NCI-H1930 (cell line): ENCODE measurements at regions not wholly inside any gene's neighbourhood (a gene's known extent, or its start where the extent isn't known, plus 50 kb on each side); places are given as distances from the start of the nearest gene placed in this dataset.
"Not testable (repeated sequence)": the region's sequence is repeated elsewhere in the genome, so short reads cannot be mapped to it uniquely, and the experiment has no call there.

Experiments used
- DNase-seq, 2 experiments: peaks; one replicate each; lab custom pipeline; 2025; lab: John Stamatoyannopoulos, UW

DNA sequence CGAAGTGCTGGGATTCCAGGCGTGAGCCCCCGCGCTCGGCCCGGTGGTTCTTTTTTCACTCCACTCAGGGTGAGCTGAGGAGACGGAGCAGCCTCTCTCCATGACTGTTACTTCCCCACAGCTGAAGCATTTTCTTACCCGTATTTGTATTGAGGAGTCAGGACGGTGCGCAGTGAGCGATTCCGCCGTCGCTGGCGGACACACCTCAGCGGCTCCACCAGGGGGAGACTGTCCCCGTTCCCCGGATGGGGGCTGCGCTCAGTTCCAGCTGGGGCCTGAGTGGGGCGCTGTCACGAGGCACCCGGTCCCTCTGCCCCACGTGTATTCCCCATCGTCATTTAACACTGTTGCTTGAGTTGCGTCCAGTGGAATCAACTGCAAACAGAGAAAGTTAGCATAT is 844.0 kb upstream of the FRG1 start:
- DNase-seq: no peak

DNA sequence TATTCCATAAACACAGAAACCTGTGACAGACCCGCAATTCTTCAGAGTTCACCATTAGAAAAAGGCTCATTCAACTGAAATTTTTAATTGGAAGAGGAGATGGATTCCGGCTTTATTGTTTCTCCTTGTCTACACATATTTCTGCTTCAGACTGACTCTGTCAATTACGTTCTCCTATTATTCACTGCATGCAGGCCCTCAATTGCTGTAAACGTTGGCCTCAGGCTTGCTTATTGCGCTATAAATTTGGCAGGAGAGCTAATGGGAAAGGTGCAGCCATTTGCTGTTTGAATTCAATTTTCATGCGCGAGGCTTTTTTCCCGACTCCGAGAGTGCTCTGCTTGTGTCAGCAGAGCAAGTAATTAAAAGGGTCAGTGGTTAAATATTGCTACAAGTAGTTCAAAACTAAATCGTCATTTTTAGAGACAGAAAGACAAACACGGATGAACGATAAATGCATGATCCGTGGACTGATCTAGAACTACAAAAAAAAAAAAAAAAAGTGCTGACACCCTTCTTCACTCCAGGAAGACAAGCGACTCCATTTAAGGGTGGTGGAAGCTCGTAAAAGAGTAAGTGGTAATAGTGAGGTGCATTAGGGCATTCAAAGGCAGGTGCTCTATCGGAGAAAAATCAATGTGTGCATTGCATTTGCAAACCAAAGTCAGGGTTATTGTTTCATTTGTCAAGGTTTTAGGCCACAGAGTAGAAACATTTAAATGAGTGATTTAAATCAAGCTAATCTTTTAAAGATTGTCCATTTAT is 841.6 kb upstream of the FRG1 start:
- peak in 1 of 2 experiments; percentile 24 for DNase-seq

DNA sequence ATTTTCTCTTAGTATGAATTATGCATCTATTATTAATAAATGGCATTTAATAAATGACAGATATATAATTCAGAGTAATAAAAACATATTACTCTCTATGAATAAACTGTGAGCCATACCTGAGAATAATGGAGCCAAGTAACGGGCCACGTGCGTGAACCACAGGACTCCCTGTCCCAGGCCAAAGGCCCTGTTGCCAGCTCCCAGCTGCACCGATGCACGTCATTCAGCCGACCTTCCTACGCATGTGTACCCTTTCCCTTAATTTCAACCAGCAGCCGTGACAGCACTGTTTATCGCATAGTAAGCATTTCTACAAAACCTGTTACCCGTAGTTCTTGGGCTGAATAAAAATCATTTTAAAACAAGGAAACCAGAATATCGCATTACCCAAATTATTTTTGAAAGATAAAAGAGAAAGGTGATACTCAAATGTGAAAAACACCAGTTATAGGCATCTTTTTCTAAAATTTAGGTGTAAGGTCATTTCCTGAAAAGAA is 827.2 kb upstream of the FRG1 start:
- no peak for DNase-seq

DNA sequence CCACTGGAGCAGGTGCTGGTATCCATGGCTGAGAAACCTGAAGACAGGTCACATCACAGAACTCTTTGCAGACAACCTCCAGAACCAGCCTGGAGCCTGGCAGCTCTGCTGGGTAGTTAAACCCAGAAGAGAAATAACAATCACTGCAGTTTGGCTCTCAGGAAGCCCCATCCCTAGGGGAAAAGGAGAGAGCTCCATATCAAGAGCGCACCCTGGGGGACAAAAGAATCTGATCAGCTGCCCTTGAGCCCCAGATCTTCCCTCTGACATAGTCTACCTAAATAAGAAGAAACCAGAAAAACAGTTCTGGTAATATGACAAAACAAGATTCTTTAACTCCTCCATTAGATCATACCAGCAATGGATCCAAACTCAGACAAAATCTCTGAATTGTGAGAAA is 823.2 kb upstream of the FRG1 start:
- no peak for DNase-seq

DNA sequence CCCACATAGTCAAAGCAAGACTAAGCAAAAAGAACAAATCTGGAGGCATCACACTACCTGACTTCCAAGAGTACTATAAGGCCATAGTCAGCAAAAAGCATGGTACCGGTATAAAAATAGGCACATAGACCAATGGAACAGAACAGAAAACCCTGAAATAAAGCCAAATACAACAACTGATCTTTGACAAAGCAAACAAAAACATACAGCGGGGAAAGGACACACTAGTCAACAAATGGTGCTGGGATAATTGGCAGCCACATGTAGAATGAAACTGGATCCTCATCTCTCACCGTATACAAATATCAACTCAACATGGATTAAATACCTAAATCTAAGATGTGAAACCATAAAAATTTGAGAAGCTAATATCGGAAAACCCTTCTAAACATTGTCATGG is 819.3 kb upstream of the FRG1 start:
- DNase-seq: no peak

DNA sequence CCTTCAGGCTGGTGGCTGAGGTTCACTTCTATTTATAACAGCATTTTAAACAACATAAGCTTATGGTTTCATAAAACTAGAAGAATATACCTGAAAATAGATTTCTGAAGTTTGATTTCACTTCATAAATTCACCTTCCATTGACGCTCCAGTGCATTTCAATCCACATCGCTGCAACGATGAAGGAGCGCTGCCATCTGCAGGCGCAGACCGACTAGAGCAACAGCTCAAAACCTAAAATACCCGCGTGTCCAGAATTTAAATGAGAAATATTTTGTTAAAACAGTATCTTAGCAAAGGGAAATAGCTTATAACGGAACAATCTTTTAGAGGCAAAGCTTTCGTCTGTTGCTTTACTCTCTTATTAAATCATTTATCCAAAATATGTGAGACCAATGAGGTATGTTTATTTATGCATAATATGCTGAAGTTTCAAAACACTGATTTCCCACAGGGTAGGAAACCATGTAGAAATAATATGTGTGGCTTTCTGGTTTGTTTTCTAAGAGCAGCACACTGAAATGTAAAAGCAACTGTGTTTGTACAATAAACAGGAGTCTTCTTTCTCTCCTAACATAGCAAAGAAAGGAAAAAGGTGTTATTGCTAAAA is 816.4 kb upstream of the FRG1 start:
- DNase-seq: no peak

DNA sequence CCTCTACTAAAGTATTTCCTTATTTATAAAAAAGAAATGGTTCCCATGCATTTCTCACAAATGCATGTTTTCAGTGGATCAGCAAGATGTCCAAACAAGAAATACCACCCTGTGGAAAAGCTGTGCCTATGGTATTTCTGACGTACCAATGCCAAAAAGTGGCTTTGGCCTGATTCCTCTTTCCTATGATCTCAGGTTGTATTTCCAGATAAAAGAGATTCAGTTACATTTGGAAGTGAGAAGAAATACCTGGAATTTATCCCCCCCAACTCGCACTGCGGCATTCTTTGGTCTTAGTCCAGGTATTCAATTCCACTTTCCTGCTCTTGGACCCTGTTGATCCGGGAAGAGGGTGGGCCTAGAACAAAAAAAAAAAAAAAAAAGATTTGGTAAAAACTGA is 815.9 kb upstream of the FRG1 start:
- DNase-seq: no peak

DNA sequence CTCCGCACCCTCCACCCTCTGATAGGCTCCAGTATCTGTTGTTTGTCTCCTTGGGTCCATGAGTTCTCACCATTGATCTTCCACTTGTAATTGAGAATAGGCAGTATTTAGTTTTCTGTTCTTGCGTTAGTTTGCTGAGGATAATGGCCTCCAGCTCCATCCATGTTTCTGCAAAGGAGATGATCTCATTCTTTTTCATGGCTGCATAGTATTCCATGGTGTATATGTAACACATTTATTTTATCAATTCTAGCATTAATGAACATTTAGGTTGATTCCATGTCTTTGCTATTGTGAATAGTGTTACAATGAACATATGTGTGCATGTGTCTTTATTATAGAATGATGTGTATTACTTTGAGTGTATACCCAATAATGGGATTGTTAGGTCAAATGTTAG is 814.6 kb upstream of the FRG1 start:
- DNase-seq: no peak

DNA sequence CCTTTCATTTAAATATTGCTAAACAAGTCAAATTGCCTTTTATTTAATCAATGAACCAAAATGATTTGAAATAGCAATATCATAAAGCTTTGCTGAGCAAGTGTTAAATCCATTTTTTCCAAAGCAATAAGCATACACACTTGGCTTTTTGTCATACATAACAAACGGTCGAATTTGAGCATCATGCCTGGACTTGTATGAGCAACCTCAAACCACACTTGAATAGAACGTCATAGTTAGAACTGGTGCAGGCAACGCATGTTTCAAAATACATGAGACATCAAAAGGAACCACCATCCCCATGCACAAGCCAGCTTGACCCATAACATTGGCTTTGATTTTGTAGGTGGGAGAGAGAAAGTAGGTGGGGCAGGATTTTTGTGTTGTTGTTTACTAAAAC is 812.3 kb upstream of the FRG1 start:
- no peak for DNase-seq

DNA sequence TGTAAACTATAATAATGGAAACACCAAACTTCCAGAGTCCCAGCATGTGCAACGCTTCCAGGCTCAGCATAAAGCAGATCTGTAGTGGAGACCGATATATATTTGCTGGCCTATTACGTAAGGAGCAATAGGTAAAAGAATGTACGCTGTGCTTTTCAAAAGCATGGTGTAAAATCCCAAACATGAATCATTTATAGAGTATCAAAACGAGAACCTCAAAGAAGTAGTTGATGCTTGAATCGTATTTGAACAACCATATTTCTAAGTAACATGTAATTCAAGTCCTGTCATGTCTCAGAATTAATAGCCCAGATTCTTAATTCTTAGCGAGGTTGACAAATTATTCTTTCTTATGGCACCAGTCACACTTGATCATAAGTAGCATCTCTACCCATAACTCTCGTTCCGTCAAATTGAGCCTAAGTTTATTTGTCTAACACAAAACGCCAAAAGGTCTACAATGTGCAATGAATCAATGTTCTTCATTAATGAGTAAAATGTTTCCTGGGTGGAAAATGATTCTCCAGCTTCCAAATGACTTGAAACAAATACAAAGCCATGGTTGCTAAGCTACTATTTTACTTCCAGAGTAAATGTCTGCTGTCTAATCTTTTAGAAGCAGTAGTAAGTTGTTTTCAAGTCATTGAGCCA is 811.5 kb upstream of the FRG1 start:
- DNase-seq: no peak

DNA sequence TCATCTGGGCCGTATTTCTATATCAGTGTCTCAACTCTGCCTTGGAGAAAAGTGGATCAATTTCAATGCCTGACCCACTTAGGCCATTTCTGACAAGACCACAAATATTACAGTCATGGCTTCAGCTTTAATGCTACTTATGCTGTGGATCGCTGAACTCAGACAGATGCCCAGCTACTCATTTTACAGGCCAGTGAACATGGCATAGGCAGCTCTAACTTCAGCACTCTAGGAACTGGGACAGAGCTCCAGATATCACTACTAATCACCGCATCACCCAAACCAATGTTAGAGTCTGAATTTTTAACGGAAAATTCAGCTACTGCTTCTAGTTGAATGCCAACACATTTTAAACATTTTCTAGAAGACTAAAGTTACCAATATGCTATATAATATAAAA is 809.6 kb upstream of the FRG1 start:
- DNase-seq: no peak

DNA sequence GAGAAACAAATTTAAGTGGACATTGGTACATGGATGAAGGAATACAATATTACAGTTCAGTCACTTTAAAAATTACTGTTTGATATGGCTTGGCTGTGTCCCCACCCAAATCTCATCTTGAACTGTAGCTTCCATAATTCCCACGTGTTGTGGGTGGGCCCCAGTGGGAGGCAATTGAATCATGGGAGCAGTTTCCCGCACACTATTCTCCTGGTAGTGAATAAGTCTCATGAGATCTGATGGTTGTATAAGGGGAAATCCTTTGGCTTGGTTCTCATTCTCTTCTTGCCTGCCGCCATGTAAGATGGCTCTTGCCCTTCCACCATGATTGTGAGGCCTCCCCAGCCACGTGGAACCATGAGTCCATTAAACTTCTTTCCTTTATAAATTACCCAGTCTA is 804.2 kb upstream of the FRG1 start:
- DNase-seq: no peak

DNA sequence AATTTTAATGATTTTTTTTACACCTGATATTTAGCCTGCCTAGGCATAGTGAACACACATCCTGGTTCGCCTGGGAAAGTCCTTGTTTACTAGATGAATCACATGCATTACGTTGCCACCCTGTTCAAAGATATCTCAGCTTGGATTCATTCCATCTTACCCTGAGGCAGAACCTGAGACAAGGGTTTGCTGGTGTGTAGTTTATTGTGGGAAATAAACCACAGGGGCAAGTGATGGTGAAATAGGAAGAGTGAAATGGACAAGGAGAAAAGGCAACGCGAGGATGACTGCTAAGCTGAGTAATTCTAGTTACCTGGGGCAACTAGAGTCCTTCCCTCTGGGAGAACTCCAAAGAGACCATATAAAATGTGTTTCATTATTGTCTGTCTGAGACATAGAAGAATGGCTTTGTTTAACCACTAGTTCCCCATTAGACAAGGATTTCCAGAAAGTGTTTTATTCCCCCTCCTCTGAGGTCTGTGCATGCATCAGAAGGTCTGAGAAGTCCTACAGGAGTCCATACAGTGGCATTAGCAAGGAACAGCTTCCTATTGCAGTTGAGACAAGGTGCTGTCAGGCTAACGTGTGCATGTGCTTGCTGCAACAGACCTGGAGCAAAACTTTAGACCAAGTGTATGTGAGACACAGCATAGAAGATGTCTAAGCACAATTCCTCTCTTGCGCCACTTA is 797.3 kb upstream of the FRG1 start:
- DNase-seq: no peak

DNA sequence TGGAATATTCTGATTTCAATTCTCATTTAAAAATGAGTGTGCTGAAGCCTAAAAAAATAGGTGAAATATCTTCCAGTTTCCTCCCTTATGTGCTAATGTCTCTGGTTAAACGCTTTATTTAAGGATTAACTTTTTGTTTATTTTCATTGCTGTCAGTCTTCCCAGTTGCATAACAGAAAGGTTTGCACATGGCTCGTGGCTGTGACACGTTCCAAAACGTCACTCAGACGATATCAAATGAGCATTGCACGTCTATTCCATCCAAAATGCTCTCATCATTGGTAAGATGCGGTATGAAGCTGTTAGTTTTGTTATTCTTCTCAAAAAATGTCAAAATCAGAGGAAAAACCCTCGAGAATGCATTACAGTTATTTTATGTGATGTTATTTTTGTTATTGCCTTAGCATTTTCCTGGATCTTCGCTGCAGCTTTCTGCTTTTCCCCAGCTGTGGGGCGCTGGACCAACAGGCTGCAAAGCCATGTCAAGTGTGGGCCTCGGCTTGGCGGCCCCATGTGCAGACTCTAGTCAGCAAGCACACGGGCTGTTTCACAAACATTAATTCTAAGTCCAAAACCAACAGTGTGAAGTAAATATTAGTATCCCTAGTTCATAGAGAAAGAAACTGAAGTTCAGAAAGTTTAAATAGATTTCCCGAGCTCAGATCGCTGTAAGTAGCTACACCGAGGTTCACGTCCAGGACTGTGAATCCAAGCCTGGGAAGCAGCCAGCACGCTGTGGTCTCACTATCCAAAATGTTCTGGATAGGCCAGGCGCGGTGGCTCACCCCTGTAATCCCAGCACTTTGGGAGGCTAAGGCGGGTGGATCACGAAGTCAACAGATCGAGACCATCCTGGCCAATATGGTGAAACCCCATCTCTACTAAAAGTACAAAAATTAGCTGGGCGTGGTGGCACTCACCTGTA is 793.4 kb upstream of the FRG1 start:
- no peak for DNase-seq

DNA sequence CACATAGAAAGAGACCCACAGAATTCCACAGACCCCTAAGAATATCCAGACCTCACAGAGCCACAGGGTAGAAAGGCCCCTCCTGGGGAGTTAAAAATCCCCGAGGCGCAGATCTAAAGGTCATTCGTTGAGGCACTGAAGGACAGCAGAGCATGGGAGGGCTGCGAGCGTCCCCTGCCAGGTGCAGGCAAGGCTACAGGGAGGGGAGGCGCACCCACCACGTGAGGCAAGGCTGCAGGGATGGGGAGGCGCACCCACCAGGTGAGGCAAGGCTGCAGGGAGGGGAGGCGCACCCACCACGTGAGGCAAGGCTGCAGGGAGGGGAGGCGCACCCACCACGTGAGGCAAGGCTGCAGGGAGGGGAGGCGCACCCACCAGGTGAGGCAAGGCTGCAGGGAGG is 785.6 kb upstream of the FRG1 start:
- not testable (repeated sequence) for DNase-seq

DNA sequence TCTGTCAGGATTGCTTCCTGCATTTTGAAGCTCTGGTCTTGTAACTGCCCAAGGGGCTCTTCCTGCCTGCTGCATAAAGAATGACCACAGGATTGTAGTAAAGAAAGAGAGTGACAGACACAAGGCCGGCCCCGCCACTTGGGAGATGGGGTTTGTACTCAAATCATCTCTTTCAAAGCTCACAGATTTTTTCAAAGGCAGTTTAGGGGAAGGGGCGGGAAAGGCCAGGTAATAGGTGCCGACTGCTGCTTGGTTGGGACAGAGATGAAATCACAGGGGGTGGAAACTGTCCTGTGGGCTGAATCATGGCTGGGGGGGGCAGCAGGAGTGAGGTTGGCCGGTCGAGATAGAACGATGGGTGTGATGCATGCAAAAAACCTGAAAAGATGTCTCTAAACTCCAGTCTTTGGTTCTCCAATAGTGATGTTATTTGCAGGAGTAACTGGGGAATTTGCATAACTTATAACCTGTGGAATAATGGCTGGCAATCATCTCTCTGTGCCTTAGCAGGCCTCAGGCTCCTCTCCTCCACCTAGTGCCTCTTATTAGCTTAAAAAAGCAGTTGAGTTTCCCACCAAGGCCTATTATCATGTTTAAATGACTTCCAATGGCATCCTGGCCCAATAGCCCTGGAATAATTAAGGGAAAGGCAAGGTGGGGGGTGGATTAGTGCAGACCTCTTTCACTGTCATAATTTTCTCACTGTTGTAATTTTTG is 778.4 kb upstream of the FRG1 start:
- no peak for DNase-seq

DNA sequence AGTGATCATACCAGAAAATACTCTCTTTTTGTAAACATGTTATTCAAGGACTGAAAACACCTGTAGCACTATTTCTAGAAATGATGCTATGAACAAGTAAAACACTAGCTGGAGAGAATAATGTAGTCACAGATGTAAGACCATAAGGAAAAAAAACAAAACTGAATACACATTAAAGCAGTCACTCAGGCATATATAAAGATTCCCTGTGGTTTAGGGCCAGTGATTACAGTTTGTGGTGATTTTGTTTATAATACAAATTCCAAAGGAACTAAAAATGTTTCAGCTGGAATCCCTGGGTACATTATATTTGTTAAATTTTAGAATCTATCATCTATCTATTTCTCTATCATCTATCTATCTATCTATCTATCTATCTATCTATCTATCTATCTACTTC is 777.8 kb upstream of the FRG1 start:
- DNase-seq: no peak

DNA sequence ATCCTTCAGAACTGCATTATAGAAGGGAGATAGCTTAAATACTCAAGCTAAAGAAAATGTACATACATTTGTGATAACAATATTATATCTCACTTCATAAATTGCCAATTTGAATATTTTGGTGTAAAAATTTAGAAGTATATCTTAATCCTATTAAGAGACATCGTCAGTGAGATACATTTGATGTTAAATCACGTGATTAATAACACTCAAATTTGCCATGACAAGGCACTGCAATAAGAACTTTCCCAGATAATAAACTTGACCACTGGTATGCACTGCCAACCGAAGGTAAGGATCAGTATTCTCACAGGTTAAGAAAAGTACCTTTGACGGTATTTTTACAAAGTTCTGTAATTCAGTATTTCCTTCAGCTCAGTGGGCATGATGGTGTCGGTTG is 764.7 kb upstream of the FRG1 start:
- DNase-seq: no peak

DNA sequence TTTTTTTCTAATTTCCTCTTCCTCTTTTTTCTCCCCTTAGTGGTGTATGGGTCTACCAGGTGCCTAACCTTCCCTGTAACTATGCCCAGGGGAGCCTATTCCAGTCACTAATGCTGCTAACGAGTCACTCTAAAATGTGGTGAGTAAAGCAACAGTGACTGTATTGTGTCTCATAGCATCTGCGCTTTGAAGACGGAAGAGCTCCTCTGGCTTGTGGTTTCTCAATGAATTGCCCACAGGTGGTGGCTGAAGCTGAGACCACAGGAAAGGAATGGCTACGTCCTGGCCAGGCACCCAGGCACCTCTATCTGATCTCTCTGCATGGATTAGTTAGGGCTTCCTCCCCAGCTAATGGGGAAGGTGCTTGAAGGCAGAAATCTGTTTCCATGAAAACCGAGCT is 763.5 kb upstream of the FRG1 start:
- no peak for DNase-seq

DNA sequence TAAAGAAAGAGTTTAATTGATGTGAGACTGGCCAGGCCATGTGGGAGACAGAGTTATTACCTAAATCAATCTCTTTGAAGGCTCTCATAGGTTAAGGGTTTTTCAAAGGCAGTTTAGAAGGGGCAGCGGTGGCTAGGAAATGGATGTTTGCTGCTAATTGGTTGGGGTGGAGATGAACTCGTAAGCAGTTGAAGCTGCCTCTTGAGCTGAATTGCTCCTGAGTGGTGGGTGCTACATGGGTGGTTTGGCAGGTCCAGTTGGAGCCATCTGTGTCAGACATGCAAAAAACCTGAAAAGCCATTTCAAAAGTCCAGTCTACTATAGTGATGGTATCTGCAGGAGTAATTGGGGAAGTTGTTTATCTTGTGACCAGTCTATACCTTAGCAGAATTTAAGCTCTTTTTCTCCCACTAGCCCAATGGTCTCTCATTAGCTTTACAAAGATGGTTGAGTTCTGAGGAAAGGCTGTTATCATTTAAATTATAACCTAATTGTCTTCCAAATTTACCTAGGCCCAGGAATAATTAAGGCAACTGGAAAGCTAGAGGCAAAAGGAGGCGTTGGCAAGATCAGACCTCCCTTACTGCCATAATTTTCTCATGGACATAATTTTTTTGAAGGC is 762.4 kb upstream of the FRG1 start:
- no peak for DNase-seq
